ENCODE measurements at regions not wholly inside any gene's neighbourhood (a gene's known extent, or its start where the extent isn't known, plus 50 kb on each side); places are given as distances from the start of the nearest gene placed in this dataset.
A peak's percentile ranks its signal among the peaks of the same experiment; 100 is the strongest.
"Not testable (repeated sequence)": the region's sequence is repeated elsewhere in the genome, so short reads cannot be mapped to it uniquely, and the experiment has no call there.

- DNase-seq (ENCODE audit: extremely low spot score, unreplicated experiment) = no peak
- H3K27me3 Mint-ChIP-seq (ENCODE audit: unreplicated experiment) = no peaks in the 10 kb centered on the region
- H3K4me1 Mint-ChIP-seq (ENCODE audit: unreplicated experiment) = no peaks in the 10 kb centered on the region
- peaks cover 22% of the 10 kb centered on the region for H3K9me3 Mint-ChIP-seq (ENCODE audit: unreplicated experiment)
- TF ChIP-seq, protein P1, sequence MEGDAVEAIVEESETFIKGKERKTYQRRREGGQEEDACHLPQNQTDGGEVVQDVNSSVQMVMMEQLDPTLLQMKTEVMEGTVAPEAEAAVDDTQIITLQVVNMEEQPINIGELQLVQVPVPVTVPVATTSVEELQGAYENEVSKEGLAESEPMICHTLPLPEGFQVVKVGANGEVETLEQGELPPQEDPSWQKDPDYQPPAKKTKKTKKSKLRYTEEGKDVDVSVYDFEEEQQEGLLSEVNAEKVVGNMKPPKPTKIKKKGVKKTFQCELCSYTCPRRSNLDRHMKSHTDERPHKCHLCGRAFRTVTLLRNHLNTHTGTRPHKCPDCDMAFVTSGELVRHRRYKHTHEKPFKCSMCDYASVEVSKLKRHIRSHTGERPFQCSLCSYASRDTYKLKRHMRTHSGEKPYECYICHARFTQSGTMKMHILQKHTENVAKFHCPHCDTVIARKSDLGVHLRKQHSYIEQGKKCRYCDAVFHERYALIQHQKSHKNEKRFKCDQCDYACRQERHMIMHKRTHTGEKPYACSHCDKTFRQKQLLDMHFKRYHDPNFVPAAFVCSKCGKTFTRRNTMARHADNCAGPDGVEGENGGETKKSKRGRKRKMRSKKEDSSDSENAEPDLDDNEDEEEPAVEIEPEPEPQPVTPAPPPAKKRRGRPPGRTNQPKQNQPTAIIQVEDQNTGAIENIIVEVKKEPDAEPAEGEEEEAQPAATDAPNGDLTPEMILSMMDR (IDR thresholded peaks at IDR 0.05) = no peak
- no peak overlapping the region for H3K27ac Mint-ChIP-seq (ENCODE audit: unreplicated experiment)
- no peaks in the 10 kb centered on the region for H3K36me3 Mint-ChIP-seq (ENCODE audit: unreplicated experiment)
- H3K4me3 Mint-ChIP-seq (ENCODE audit: unreplicated experiment) = no peak overlapping the region
Observed at GRCh38 chr10:131556897-131557495, 245.5 kb upstream of the TCERG1L start.

DNA sequence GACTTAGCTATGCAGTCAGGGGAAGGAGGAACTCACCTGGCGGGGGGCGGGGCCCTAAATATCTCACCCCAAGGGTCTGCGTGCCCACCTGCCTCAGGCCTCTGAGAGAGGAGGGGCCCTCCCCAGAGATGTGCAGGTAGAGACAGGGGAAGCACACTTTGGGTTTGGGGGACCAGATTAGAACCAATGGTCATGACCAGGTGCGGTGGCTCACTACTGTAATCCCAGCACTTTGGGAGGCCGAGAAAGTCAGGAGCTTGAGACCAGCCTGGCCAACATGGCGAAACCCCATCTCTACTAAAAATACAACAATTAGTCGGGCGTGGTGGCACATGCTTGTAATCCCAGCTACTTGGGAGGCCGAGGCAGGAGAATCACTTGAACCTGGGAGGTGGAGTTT, 246.4 kb upstream of the TCERG1L start:
- peak; percentile 67 for DNase-seq (ENCODE audit: extremely low spot score, unreplicated experiment)
- not testable (repeated sequence) for H3K4me3 Mint-ChIP-seq (ENCODE audit: unreplicated experiment); H3K36me3 Mint-ChIP-seq (ENCODE audit: unreplicated experiment); H3K27ac Mint-ChIP-seq (ENCODE audit: unreplicated experiment); H3K27me3 Mint-ChIP-seq (ENCODE audit: unreplicated experiment); H3K4me1 Mint-ChIP-seq (ENCODE audit: unreplicated experiment)
- peaks cover 18% of the 10 kb centered on the region for H3K9me3 Mint-ChIP-seq (ENCODE audit: unreplicated experiment)

GRCh38 chr10:131559450-131559911, 248.0 kb upstream of the TCERG1L start:
- no peak overlapping the region for H3K27ac Mint-ChIP-seq (ENCODE audit: unreplicated experiment)

DNA sequence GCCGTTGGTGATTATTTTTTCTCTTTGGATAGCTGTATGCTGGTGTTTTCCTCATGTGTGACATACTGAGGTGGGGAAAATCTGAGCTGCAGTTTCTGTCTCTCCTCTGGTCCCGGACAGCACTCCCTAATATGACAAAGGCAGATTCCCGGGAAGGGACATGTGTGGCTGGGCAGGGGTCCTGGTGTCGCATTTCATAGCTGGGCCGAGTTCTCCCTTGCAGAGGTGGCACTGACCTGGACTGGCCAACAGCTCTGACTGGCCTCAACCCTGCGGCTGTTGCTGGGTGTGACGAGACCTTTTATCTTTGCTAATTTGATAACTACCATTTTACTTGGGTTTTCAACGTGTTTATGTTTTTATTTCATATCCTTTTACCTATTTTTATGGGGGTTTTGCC, 248.6 kb upstream of the TCERG1L start:
- Mint-ChIP-seq H3K4me1 (ENCODE audit: unreplicated experiment) (no peaks in the 10 kb centered on the region), H3K9me3 (ENCODE audit: unreplicated experiment) (peaks cover 26% of the 10 kb centered on the region), H3K27me3 (ENCODE audit: unreplicated experiment) (no peaks in the 10 kb centered on the region)

More at GRCh38 chr10:131559450-131559911, 248.0 kb upstream of the TCERG1L start:
- peaks cover 20% of the 10 kb centered on the region for H3K9me3 Mint-ChIP-seq (ENCODE audit: unreplicated experiment)
- TF ChIP-seq, protein P1 (IDR thresholded peaks at IDR 0.05) = no peak
- H3K4me1 Mint-ChIP-seq (ENCODE audit: unreplicated experiment) = no peaks in the 10 kb centered on the region
- H3K36me3 Mint-ChIP-seq (ENCODE audit: unreplicated experiment) = no peaks in the 10 kb centered on the region
- DNase-seq (ENCODE audit: extremely low spot score, unreplicated experiment) = peak; percentile 84
- no peak overlapping the region for H3K4me3 Mint-ChIP-seq (ENCODE audit: unreplicated experiment)
- no peaks in the 10 kb centered on the region for H3K27me3 Mint-ChIP-seq (ENCODE audit: unreplicated experiment)

GRCh38 chr10:131560706-131561355, 249.3 kb upstream of the TCERG1L start:
- Mint-ChIP-seq H3K4me1 (ENCODE audit: unreplicated experiment) (no peaks in the 10 kb centered on the region), H3K9me3 (ENCODE audit: unreplicated experiment) (peaks cover 27% of the 10 kb centered on the region), H3K27me3 (ENCODE audit: unreplicated experiment) (no peaks in the 10 kb centered on the region), H3K27ac (ENCODE audit: unreplicated experiment) (no peak overlapping the region), H3K4me3 (ENCODE audit: unreplicated experiment) (no peak overlapping the region), H3K36me3 (ENCODE audit: unreplicated experiment) (no peaks in the 10 kb centered on the region)
- peak; percentile 63 for DNase-seq (ENCODE audit: extremely low spot score, unreplicated experiment)
- TF ChIP-seq, protein P1 (IDR thresholded peaks at IDR 0.05) = no peak

More for the DNA sequence above, 248.6 kb upstream of the TCERG1L start:
- peak; percentile 46 for DNase-seq (ENCODE audit: extremely low spot score, unreplicated experiment)
- H3K4me3 Mint-ChIP-seq (ENCODE audit: unreplicated experiment) = no peak overlapping the region
- no peaks in the 10 kb centered on the region for H3K36me3 Mint-ChIP-seq (ENCODE audit: unreplicated experiment)
- TF ChIP-seq, protein P1 (IDR thresholded peaks at IDR 0.05) = no peak
- H3K27ac Mint-ChIP-seq (ENCODE audit: unreplicated experiment) = no peak overlapping the region

All from osteocyte (in vitro differentiated cells).